ENCODE measurements at regions not wholly inside any gene's neighbourhood (a gene's known extent, or its start where the extent isn't known, plus 50 kb on each side); places are given as distances from the start of the nearest gene placed in this dataset.
"Not testable (repeated sequence)": the region's sequence is repeated elsewhere in the genome, so short reads cannot be mapped to it uniquely, and the experiment has no call there.

GRCh38 chr9:42339671-42340434 is 156.4 kb downstream of the SPATA31A6 start:
- H3K4me1 ChIP-seq; H3K27me3 ChIP-seq; H3K9ac ChIP-seq (ENCODE audit: low read depth in 2 of 2, low read length in 2 of 2); DNase-seq; H3K36me3 ChIP-seq; H3K27ac ChIP-seq; H3K4me3 ChIP-seq; H3K9me3 ChIP-seq; intact Hi-C loops (cut with DNase I): not testable (repeated sequence)

DNA sequence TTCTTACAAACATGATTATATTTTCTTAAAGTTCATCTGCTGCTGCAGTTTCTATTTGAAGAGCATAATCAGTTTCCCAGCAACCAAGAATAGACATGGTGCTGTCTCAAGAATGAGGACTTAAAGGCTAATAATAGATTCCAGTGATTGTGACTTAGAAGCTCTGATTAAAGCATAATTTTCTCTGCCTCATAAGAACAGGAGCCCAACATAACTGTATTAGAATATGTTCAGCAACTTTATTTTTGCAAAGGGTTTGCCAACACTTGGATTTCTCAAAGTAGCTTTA is 156.9 kb downstream of the SPATA31A6 start:
- intact Hi-C loops (cut with DNase I); H3K9me3 ChIP-seq; DNase-seq; H3K27ac ChIP-seq; H3K4me1 ChIP-seq; H3K4me3 ChIP-seq; H3K36me3 ChIP-seq; H3K9ac ChIP-seq (ENCODE audit: low read depth in 2 of 2, low read length in 2 of 2); H3K27me3 ChIP-seq: not testable (repeated sequence)

DNA sequence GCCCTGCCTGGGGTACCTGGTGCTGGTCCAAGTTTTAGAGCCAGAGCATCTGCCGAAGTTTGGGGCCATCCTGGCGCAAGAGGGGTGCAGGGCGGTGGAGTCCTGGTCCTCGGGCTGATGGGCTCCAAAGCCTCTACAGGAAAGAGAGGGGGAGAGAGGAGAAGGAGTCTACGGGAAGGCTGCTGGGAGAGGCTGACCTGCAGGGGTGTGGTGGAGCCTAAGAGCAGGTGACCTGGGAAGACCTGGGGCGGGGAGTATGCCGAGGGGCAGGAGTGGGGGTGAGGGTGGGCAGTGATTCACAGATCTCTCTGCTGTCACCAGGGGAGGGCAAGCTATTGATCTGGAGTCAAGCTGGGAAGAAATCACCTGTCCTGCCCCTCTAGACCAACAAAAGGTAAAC is 158.4 kb downstream of the SPATA31A6 start:
- H3K4me3 ChIP-seq; DNase-seq; intact Hi-C loops (cut with DNase I); H3K27ac ChIP-seq; H3K27me3 ChIP-seq; H3K4me1 ChIP-seq; H3K9me3 ChIP-seq; H3K9ac ChIP-seq (ENCODE audit: low read depth in 2 of 2, low read length in 2 of 2); H3K36me3 ChIP-seq: not testable (repeated sequence)

DNA sequence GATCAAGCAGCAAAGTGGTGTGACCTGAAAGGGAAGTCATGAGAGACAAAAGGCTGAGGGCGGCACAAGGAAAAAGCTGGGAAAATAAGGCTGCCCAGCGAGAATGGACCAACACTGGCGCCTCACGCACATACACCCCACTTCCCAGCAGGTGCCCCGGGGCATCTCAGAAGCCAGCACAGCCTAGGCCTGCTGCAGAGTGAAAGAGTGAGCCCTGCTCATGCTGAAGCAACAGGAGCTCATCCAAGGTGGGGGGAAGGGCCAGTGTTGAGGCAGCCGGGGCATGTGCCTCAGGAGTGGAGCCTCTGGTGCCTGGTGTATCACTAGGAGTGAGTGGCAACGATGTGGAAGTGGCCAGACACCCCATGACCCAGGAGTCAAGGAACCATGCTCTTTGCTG is 158.8 kb downstream of the SPATA31A6 start:
- H3K36me3 ChIP-seq; DNase-seq; H3K4me1 ChIP-seq; H3K4me3 ChIP-seq; H3K27ac ChIP-seq; H3K27me3 ChIP-seq; H3K9ac ChIP-seq (ENCODE audit: low read depth in 2 of 2, low read length in 2 of 2); intact Hi-C loops (cut with DNase I); H3K9me3 ChIP-seq: not testable (repeated sequence)

GRCh38 chr9:42344508-42344907 is 161.0 kb downstream of the SPATA31A6 start:
- H3K9me3 ChIP-seq; H3K27me3 ChIP-seq; intact Hi-C loops (cut with DNase I); H3K9ac ChIP-seq (ENCODE audit: low read depth in 2 of 2, low read length in 2 of 2); H3K4me1 ChIP-seq; H3K36me3 ChIP-seq; DNase-seq; H3K4me3 ChIP-seq; H3K27ac ChIP-seq: not testable (repeated sequence)

DNA sequence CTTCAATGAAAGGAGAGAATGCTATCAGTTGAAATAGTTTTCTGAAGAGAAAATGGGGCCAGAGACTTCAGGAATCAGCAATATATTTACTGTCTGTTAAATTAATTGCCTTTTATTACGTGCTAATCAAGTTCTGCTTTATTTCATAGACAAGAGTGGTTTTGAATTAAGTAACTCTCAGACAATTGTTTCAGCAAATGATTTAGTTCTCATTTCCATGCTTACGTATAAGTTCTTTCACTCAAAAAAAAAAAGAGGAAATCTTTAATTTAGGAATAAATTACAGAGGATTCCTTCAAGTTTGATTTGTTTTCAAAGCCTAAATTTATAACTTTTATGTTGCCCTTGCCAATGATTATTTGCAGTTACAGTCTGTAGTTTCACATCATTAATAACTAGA is 163.5 kb downstream of the SPATA31A6 start:
- H3K9me3 ChIP-seq; DNase-seq; H3K9ac ChIP-seq (ENCODE audit: low read depth in 2 of 2, low read length in 2 of 2); H3K36me3 ChIP-seq; H3K27me3 ChIP-seq; H3K27ac ChIP-seq; intact Hi-C loops (cut with DNase I); H3K4me3 ChIP-seq; H3K4me1 ChIP-seq: not testable (repeated sequence)

GRCh38 chr9:42349181-42349580 is 165.7 kb downstream of the SPATA31A6 start:
- intact Hi-C loops (cut with DNase I); H3K36me3 ChIP-seq; H3K9ac ChIP-seq (ENCODE audit: low read depth in 2 of 2, low read length in 2 of 2); H3K9me3 ChIP-seq; H3K27ac ChIP-seq; H3K4me3 ChIP-seq; DNase-seq; H3K4me1 ChIP-seq; H3K27me3 ChIP-seq: not testable (repeated sequence)

- H3K4me3 ChIP-seq; intact Hi-C loops (cut with DNase I); H3K27ac ChIP-seq; H3K9ac ChIP-seq (ENCODE audit: low read depth in 2 of 2, low read length in 2 of 2); H3K27me3 ChIP-seq; H3K9me3 ChIP-seq; H3K4me1 ChIP-seq; DNase-seq; H3K36me3 ChIP-seq: not testable (repeated sequence)
Observed at GRCh38 chr9:42350412-42350811, 167.0 kb downstream of the SPATA31A6 start.

DNA sequence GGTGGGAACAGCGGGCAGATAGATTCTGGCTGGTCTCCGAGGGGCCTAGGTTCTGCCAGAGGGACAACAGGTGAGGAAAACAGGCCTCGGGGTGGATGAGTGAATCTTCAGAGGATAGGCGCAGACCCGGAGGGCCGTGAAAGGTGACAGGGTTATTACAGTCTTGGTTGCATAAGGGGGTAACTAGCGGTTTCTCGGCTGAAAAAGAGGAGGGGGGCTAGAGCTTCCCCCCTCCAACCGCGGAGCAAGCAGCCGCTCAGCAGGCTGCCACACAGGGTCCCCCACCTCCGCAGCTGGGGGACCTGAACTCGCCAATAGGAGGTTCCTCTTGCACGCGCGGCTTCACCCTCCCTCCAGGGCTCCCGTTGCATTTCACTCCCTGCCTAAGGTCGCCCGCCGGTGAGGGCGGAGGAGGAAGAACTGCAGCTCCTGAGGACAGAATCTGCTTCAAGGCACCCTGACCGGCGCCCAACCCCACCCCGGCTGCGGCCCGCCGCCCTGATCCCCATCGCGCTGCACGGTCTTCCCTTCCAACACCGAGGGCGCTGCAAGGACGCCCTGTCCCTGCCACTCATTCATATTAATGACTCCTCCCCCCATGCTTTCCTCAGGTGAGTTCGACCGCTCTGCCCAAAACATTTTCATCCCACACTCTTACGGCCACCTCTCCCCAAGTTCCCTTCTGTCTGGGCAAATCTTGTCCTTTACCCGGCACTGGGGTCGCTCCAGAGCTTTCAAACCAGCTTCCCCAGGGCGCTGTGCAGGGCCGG is 174.3 kb downstream of the SPATA31A6 start:
- H3K27ac ChIP-seq; H3K36me3 ChIP-seq; H3K4me3 ChIP-seq; H3K9me3 ChIP-seq; DNase-seq; H3K9ac ChIP-seq (ENCODE audit: low read depth in 2 of 2, low read length in 2 of 2); H3K27me3 ChIP-seq; intact Hi-C loops (cut with DNase I); H3K4me1 ChIP-seq: not testable (repeated sequence)

DNA sequence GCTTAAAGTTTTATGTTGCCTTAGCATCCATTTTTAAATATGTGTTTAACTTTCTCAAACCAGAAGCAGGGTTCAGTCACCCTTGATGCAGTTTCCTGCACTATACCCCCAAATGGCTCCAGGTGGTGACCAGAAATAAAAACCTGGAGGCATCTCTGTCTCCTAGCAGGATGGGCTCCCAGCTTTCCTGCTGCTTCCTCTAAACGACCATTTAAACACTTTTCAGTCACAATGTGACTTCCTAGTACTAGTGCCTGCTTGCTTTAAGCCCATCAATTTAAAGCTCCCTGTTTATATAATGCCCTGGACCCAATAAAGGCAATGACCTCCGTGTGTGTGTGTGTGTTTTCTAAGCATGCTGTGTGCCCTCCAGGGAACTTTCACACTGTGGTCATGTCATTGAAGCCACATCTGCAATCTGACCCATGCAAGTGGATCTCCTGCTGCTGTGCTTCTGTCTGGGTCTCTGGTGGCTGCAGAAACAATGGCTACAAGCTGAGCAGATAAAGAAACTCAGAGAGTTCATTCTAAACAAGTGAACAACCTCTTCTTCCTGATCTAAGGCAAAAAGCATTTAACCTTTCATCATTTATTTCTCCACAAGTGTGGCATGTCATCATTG is 175.3 kb downstream of the SPATA31A6 start:
- H3K4me3 ChIP-seq; H3K36me3 ChIP-seq; intact Hi-C loops (cut with DNase I); H3K27me3 ChIP-seq; H3K9me3 ChIP-seq; H3K9ac ChIP-seq (ENCODE audit: low read depth in 2 of 2, low read length in 2 of 2); DNase-seq; H3K4me1 ChIP-seq; H3K27ac ChIP-seq: not testable (repeated sequence)

- H3K9me3 ChIP-seq; H3K27me3 ChIP-seq; H3K4me3 ChIP-seq; H3K4me1 ChIP-seq; DNase-seq; H3K36me3 ChIP-seq; H3K27ac ChIP-seq; intact Hi-C loops (cut with DNase I); H3K9ac ChIP-seq (ENCODE audit: low read depth in 2 of 2, low read length in 2 of 2): not testable (repeated sequence)
Observed at GRCh38 chr9:42364410-42365243, 181.2 kb downstream of the SPATA31A6 start.

DNA sequence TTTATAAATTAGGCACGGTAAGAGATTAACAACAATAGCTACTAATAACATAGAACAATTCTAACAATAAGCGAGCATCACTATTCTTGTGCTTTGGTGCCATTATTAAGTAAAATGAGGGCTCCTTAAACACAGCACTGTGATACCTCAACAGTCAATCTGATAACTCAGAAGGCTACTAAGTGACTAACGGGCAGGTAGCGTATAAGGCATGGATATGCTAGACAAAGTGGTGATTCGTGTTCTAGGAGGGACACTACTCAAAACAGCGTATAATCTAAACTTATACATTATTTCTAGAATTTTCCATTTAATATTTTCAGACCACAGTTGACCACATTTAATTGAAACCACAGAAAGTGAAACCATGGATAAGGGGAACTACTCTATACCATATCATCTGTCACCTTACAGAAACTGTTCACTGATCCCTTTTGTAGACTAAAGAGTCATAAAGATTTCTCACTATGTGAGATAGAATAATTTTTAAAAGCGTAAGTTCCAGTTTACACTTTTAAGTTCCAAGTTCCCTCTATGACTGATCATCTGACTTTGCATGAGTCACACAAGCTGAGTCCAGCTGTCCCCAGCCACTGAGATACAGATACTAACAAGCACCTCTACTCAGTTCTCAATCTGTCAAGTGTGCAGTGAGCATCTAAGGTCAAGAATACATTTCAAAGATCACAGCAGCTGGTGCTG is 181.9 kb downstream of the SPATA31A6 start:
- H3K27ac ChIP-seq; H3K9ac ChIP-seq (ENCODE audit: low read depth in 2 of 2, low read length in 2 of 2); H3K4me3 ChIP-seq; H3K27me3 ChIP-seq; DNase-seq; H3K4me1 ChIP-seq; intact Hi-C loops (cut with DNase I); H3K9me3 ChIP-seq; H3K36me3 ChIP-seq: not testable (repeated sequence)

Data from colonic mucosa (tissue), 4 donors.